BE2C (cell line): ENCODE measurements at regions not wholly inside any gene's neighbourhood (a gene's known extent, or its start where the extent isn't known, plus 50 kb on each side); places are given as distances from the start of the nearest gene placed in this dataset.
A peak's percentile ranks its signal among the peaks of the same experiment; 100 is the strongest.

Experiments
- DNase-seq: peaks from one replicate; pipeline ENCODE4 v3.0.0-alpha.2; 2020
- H3K27me3 ChIP-seq: fragments of 250-450 bp; sonication (Bioruptor Pico); 2 replicates; pipeline ENCODE4 v1.5.1; 2020; ENCODE audit warnings: mild to moderate bottlenecking
- H3K36me3 ChIP-seq: fragments of 250-450 bp; sonication (Bioruptor Pico); 2 replicates; pipeline ENCODE4 v1.5.1; 2020; ENCODE audit warnings: mild to moderate bottlenecking
- H3K4me1 ChIP-seq: fragments of 250-450 bp; sonication (Bioruptor Pico); 2 replicates; pipeline ENCODE4 v1.5.1; 2020
- H3K4me3 ChIP-seq: 2 replicates; pipeline ENCODE4 v1.5.1; 2011; ENCODE audit warnings: low read depth, low read length
- H3K9me3 ChIP-seq: fragments of 250-450 bp; sonication (Bioruptor Pico); 2 replicates; pipeline ENCODE4 v1.5.1; 2020
- CTCF ChIP-seq: IDR thresholded peaks from 2 replicates; pipeline ENCODE4 v1.5.1; 2012; ENCODE audit warnings: mild to moderate bottlenecking, low read depth, low read length

- Histone ChIP-seq H3K9me3 (no peaks in the 10 kb centered on the region), H3K27me3 (no peaks in the 10 kb centered on the region), H3K4me3 (no peak overlapping the region), H3K4me1 (no peaks in the 10 kb centered on the region), H3K36me3 (no peaks in the 10 kb centered on the region)
- no peak for TF ChIP-seq CTCF
- no peak for DNase-seq
These were observed 83.6 kb downstream of the CCDC34 start for GRCh38 chr11:27279460-27279859.

GRCh38 chr11:27277843-27278242 is 85.2 kb downstream of the CCDC34 start:
- Histone ChIP-seq H3K27me3 (no peaks in the 10 kb centered on the region), H3K4me3 (no peak overlapping the region), H3K4me1 (no peaks in the 10 kb centered on the region), H3K9me3 (no peaks in the 10 kb centered on the region), H3K36me3 (no peaks in the 10 kb centered on the region)
- no peak for TF ChIP-seq CTCF
- no peak for DNase-seq

DNA sequence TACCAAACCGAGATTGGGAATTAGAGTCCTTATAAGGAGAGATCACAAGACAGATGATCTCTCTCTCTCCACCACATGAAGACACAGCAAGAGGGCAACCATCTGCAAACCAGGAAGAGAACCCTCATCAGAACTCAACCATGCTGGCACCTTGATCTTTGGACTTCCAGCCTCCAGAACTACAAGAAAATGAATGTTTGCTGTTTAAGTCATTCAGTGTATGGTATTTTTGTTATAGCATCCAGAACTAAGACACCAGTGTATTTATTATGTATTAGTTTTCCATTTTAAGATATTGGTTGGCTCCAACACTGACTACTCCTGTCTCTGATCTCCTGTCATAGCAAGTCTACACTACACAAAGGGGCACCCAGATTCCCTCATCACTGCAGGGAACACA is 86.9 kb downstream of the CCDC34 start:
- H3K4me1 ChIP-seq: no peaks in the 10 kb centered on the region
- no peaks in the 10 kb centered on the region for H3K36me3 ChIP-seq
- no peaks in the 10 kb centered on the region for H3K9me3 ChIP-seq
- no peak for TF ChIP-seq CTCF
- H3K27me3 ChIP-seq: no peaks in the 10 kb centered on the region
- DNase-seq: no peak
- H3K4me3 ChIP-seq: no peak overlapping the region

GRCh38 chr11:27274854-27275395 is 88.1 kb downstream of the CCDC34 start:
- Histone ChIP-seq H3K9me3 (no peaks in the 10 kb centered on the region), H3K27me3 (no peaks in the 10 kb centered on the region), H3K4me3 (no peak overlapping the region), H3K4me1 (no peaks in the 10 kb centered on the region), H3K36me3 (no peaks in the 10 kb centered on the region)
- TF ChIP-seq CTCF: no peak
- DNase-seq: no peak

- H3K9me3 ChIP-seq: no peaks in the 10 kb centered on the region
- H3K27me3 ChIP-seq: no peaks in the 10 kb centered on the region
- H3K4me3 ChIP-seq: no peak overlapping the region
- peak; percentile 39 for DNase-seq
- 0 out of 2 replicates have a peak, but pooled peaks cover 2% of the 10 kb centered on the region for H3K4me1 ChIP-seq
- TF ChIP-seq CTCF: no peak
- H3K36me3 ChIP-seq: no peaks in the 10 kb centered on the region
These were observed 96.9 kb downstream of the CCDC34 start for GRCh38 chr11:27266125-27266524.

GRCh38 chr11:27263986-27264385 is 99.0 kb downstream of the CCDC34 start:
- no peak for DNase-seq
- H3K9me3 ChIP-seq: no peaks in the 10 kb centered on the region
- no peaks in the 10 kb centered on the region for H3K36me3 ChIP-seq
- no peaks in the 10 kb centered on the region for H3K27me3 ChIP-seq
- TF ChIP-seq CTCF: no peak
- H3K4me1 ChIP-seq: 0 out of 2 replicates have a peak, but pooled peaks cover 2% of the 10 kb centered on the region
- no peak overlapping the region for H3K4me3 ChIP-seq
